K562 (cell line): ENCODE measurements at regions not wholly inside any gene's neighbourhood (a gene's known extent, or its start where the extent isn't known, plus 50 kb on each side); places are given as distances from the start of the nearest gene placed in this dataset.

Experiments used
- ATAC-seq: fragments of 200-7000 bp; cut with Tn5 transposase; 3 replicates; pipeline ENCODE4 v1.9.1; 2020; ENCODE audit warnings: moderate library complexity
- BruUV-seq: library from RNA; stranded (reverse); fragments of 400-500 nt; replicated peaks from 2 replicates; lab custom pipeline; 2021; lab: Mats Ljungman, UMichigan
- CTCF ChIA-PET: fragments of 300-600 bp; formaldehyde crosslinking; extraction: SDS; loops from one replicate; lab custom pipeline; 2021; ENCODE audit warnings: low intra/inter-chr PET ratio; lab: Yijun Ruan, JAX
- POLR2A ChIA-PET: fragments of 300-600, 350-650 bp; sonication (Branson Sonifier 250); formaldehyde crosslinking; extraction: SDS; loops from one replicate; lab custom pipeline; 2021; ENCODE audit warnings: antibody characterized with exemption, inconsistent platforms; lab: Yijun Ruan, JAX
- DNase-seq, 4 experiments: peaks; one replicate each; pipeline versions ENCODE4 v3.0.0 to v3.0.0-alpha.2; 2011 to 2018; ENCODE audit warnings: low spot score in 3 of 4, mixed read lengths in 3 of 4; ENCODE audit errors: extremely low read depth in 1 of 4
- FAIRE-seq: peaks from 2 replicates; lab custom pipeline; 2011; peaks lifted over from hg19 to GRCh38; lab: Jason Lieb, UNC
- H2AFZ ChIP-seq: 2 replicates; pipeline ENCODE4 v1.6.0; 2011; ENCODE audit warnings: low read depth, low read length, control low read depth, inconsistent platforms
- H3K27ac ChIP-seq: fragments of 200-600 bp; 3 replicates; pipeline ENCODE4 v1.8.0; 2011; ENCODE audit warnings: low read depth, mild to moderate bottlenecking, control low read depth, inconsistent platforms, low read length, moderate library complexity, mixed read lengths; ENCODE audit errors: extremely low read depth
- H3K27me3 ChIP-seq, 2 experiments: fragments of 300-600 bp in 1 of 2; 2 replicates in 1 of 2; 3 replicates in 1 of 2; pipeline versions ENCODE4 v1.6.0 to v1.8.0; 2011; ENCODE audit warnings: inconsistent platforms in 2 of 2, low read length in 2 of 2, mild to moderate bottlenecking in 1 of 2, mixed read lengths in 1 of 2, moderate library complexity in 1 of 2; ENCODE audit not compliant: control insufficient read depth in 2 of 2, insufficient read depth in 2 of 2
- H3K36me3 ChIP-seq: fragments of 300-600 bp; 3 replicates; pipeline ENCODE4 v1.8.0; 2011; ENCODE audit warnings: mild to moderate bottlenecking, low read length, inconsistent platforms; ENCODE audit not compliant: control insufficient read depth, insufficient read depth
- H3K4me1 ChIP-seq, 2 experiments: fragments of 200-600 bp in 1 of 2; replicated peaks in 1 of 2; 2 replicates in 1 of 2; 3 replicates in 1 of 2; pipeline versions ENCODE4 v1.5.1 to v1.8.0; 2011; ENCODE audit warnings: inconsistent platforms in 2 of 2, low read length in 2 of 2, mild to moderate bottlenecking in 1 of 2, mixed read lengths in 1 of 2, moderate library complexity in 1 of 2; ENCODE audit not compliant: control insufficient read depth in 2 of 2, insufficient read depth in 2 of 2
- H3K4me2 ChIP-seq: 2 replicates; pipeline ENCODE4 v1.6.1; 2011; ENCODE audit warnings: low read length, control low read depth, inconsistent platforms, mixed read lengths; ENCODE audit not compliant: insufficient read depth
- H3K4me3 ChIP-seq: fragments of 200-600 bp; sonication (generic), shearing (Covaris generic); 2 replicates; pipeline ENCODE4 v1.5.1; 2016; ENCODE audit warnings: control low read depth, inconsistent platforms
- H3K79me2 ChIP-seq: fragments of 200-600 bp; 3 replicates; pipeline ENCODE4 v1.8.0; 2011; ENCODE audit warnings: low read length, inconsistent platforms; ENCODE audit not compliant: control insufficient read depth, insufficient read depth
- H3K9ac ChIP-seq, 2 experiments: 2 replicates each; pipeline versions ENCODE4 v1.6.0 to v1.6.1; 2011; ENCODE audit warnings: low read depth in 2 of 2, low read length in 2 of 2, control low read depth in 1 of 2, inconsistent platforms in 1 of 2, mild to moderate bottlenecking in 1 of 2, mixed read lengths in 1 of 2; ENCODE audit not compliant: insufficient read depth in 1 of 2
- H3K9me1 ChIP-seq: one replicate; pipeline ENCODE4 v1.6.0; 2011; ENCODE audit warnings: inconsistent platforms, mild to moderate bottlenecking, low read length, moderate library complexity; ENCODE audit not compliant: control insufficient read depth, insufficient read depth
- H3K9me3 ChIP-seq: replicated peaks from 2 replicates; pipeline ENCODE4 v1.5.1; 2011; ENCODE audit warnings: low read depth, low read length, inconsistent platforms; ENCODE audit not compliant: control insufficient read depth, insufficient read depth
- H4K20me1 ChIP-seq: replicated peaks from 2 replicates; pipeline ENCODE4 v1.6.1; 2011; ENCODE audit warnings: low read length, inconsistent platforms, mixed read lengths; ENCODE audit not compliant: control insufficient read depth, insufficient read depth
- ARID1B ChIP-seq: fragments of 450-650 bp; IDR thresholded peaks from 2 replicates; pipeline ENCODE4 v1.6.1; 2016; ENCODE audit warnings: antibody characterized with exemption, mild to moderate bottlenecking, inconsistent platforms
- ETV1 ChIP-seq: fragments of 450-650 bp; conservative IDR thresholded peaks from 2 replicates; pipeline ENCODE4 v1.6.1; 2016; ENCODE audit warnings: missing genetic modification characterization, control low read depth, low read depth, missing compliant biosample characterization
- NKRF ChIP-seq: fragments of 450-650 bp; IDR thresholded peaks from 2 replicates; pipeline ENCODE4 v1.6.1; 2016; ENCODE audit warnings: borderline replicate concordance
- POLR3G ChIP-seq: IDR thresholded peaks from 2 replicates; pipeline ENCODE4 v1.6.1; 2011; ENCODE audit not compliant: insufficient read length, insufficient replicate concordance; ENCODE audit errors: extremely low read depth
- PREB ChIP-seq: sonication (generic); formaldehyde crosslinking; IDR thresholded peaks from 2 replicates; pipeline ENCODE4 v1.8.1; 2023; ENCODE audit warnings: mild to moderate bottlenecking, missing genetic modification reagents
- PRMT5 ChIP-seq: sonication (generic); formaldehyde crosslinking; IDR thresholded peaks from 2 replicates; pipeline ENCODE4 v1.5.0; 2020; ENCODE audit warnings: missing genetic modification reagents
- ZMIZ1 ChIP-seq, 2 experiments: fragments of 150-350 bp in 1 of 2; IDR thresholded peaks; 2 replicates each; pipeline ENCODE4 v1.6.1; 2012 to 2016; ENCODE audit warnings: low read depth in 2 of 2, low read length in 2 of 2, mild to moderate bottlenecking in 1 of 2, moderate library complexity in 1 of 2
- ZNF277 ChIP-seq: fragments of 250-450 bp; sonication (Bioruptor Pico); IDR thresholded peaks from 2 replicates; pipeline ENCODE4 v1.8.0; 2022; ENCODE audit warnings: inconsistent platforms, mild to moderate bottlenecking, moderate library complexity, borderline replicate concordance
- ZNF347 ChIP-seq: fragments of 450-650 bp; formaldehyde crosslinking; IDR thresholded peaks from 2 replicates; pipeline ENCODE4 v1.4.0; 2020; ENCODE audit warnings: low read depth, mild to moderate bottlenecking, moderate library complexity
- ZNF551 ChIP-seq: fragments of 250-450 bp; sonication (Bioruptor Pico); IDR thresholded peaks from 2 replicates; pipeline ENCODE4 v1.5.0; 2021; ENCODE audit warnings: mild to moderate bottlenecking, moderate library complexity
- WGBS: fragments of 100-300 bp; shearing (Covaris generic); methylation state at CpG from one replicate; pipeline ENCODE4 v1.1.6; 2016; ENCODE audit warnings: low coverage, mixed read lengths; ENCODE audit not compliant: insufficient coverage; ENCODE audit errors: missing lambda C conversion rate; 5-methylcytosine and 5-hydroxymethylcytosine counted together
- in situ Hi-C: fragments of 300-500 bp; cut with MboI; formaldehyde crosslinking; loops from 4 replicates; pipeline ENCODE4 v1.15.0; 2018; ENCODE audit warnings: inconsistent platforms, mixed read lengths
- intact Hi-C: fragments of 100-400 bp; cut with micrococcal nuclease; formaldehyde crosslinking; loops from 2 replicates; pipeline ENCODE4 v1.14.2; 2022

GRCh38 chr14:39712293-39712999, 280.2 kb upstream of the FBXO33 start:
- Histone ChIP-seq H3K4me3 (no peak overlapping the region), H3K9ac (no peak overlapping the region), H3K79me2 (no peaks in the 10 kb centered on the region), H2AFZ (no peak overlapping the region), H3K9me3 (no peaks in the 10 kb centered on the region), H3K27ac (no peak overlapping the region), H3K27me3 (no peaks in the 10 kb centered on the region), H3K36me3 (no peaks in the 10 kb centered on the region), H4K20me1 (no peaks in the 10 kb centered on the region), H3K9me1 (no peaks in the 10 kb centered on the region), H3K4me1 (no peaks in the 10 kb centered on the region), H3K4me2 (no peak overlapping the region)
- intact Hi-C loops (no loop called here), in situ Hi-C loops (no loop called here)
- POLR2A ChIA-PET, result no interaction called here
- no TSS peak for BruUV-seq
- 0% methylated on average over 1 of the region's 1 CpG for WGBS
- no peak for DNase-seq
- CTCF ChIA-PET, result no interaction called here
- ATAC-seq, result no peak
- FAIRE-seq, result no peak
- no peak for TF ChIP-seq ZMIZ1 (IDR thresholded peaks at IDR 0.05; ENCODE audit: low read depth in 2 of 2, low read length in 2 of 2)
- no peak for TF ChIP-seq NKRF
- no peak for TF ChIP-seq PREB
- no peak for TF ChIP-seq PRMT5 (CRISPR knock-in tag)
- no peak for TF ChIP-seq ETV1 (tag)
- TF ChIP-seq ZNF347 (CRISPR knock-in tag), result no peak
- no peak for TF ChIP-seq ARID1B
- no peak for TF ChIP-seq ZNF277 (CRISPR knock-in tag)
- no peak for TF ChIP-seq POLR3G
- TF ChIP-seq ZNF551 (CRISPR knock-in tag), result no peak
